OCI-LY3 (cell line): ENCODE measurements at regions not wholly inside any gene's neighbourhood (a gene's known extent, or its start where the extent isn't known, plus 50 kb on each side); places are given as distances from the start of the nearest gene placed in this dataset.

Source experiments
- EZH2phosphoT487 ChIP-seq: fragments of 200-600 bp; shearing (Covaris generic); IDR thresholded peaks from 2 replicates; pipeline ENCODE4 v1.6.1; 2018; ENCODE audit warnings: antibody characterized with exemption, mixed run types, low read depth
- TF ChIP-seq, protein P1 (sequence below): fragments of 200-600, 300-600 bp; sonication (generic); IDR thresholded peaks from 2 replicates; pipeline ENCODE4 v1.5.1; 2014; ENCODE audit warnings: antibody characterized with exemption, low read length, low read depth

DNA sequence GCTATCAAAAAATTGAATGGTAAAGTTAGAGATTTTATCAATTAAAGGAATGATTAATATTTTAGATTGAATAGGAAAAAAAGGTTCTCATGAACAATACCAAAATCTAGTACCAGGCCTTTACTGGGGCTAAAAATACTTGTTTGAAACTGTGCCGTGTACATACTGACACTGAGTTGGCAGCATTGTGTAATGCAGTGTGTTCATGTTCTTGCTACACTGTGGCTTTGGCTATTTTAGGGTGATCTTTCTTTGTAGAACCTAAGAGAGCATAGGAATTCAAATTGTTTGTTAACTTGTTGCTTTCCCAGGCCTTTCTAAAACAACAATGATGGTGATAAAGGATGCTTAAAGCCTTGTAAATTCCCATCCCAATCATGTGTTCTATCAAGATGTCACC, 80.9 kb downstream of the KIF4B start:
- TF ChIP-seq, protein P1, sequence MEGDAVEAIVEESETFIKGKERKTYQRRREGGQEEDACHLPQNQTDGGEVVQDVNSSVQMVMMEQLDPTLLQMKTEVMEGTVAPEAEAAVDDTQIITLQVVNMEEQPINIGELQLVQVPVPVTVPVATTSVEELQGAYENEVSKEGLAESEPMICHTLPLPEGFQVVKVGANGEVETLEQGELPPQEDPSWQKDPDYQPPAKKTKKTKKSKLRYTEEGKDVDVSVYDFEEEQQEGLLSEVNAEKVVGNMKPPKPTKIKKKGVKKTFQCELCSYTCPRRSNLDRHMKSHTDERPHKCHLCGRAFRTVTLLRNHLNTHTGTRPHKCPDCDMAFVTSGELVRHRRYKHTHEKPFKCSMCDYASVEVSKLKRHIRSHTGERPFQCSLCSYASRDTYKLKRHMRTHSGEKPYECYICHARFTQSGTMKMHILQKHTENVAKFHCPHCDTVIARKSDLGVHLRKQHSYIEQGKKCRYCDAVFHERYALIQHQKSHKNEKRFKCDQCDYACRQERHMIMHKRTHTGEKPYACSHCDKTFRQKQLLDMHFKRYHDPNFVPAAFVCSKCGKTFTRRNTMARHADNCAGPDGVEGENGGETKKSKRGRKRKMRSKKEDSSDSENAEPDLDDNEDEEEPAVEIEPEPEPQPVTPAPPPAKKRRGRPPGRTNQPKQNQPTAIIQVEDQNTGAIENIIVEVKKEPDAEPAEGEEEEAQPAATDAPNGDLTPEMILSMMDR = no peak
- no peak for TF ChIP-seq EZH2phosphoT487
